HG03064 (cell line): ENCODE measurements at regions not wholly inside any gene's neighbourhood (a gene's known extent, or its start where the extent isn't known, plus 50 kb on each side); places are given as distances from the start of the nearest gene placed in this dataset.
"Not testable (repeated sequence)": the region's sequence is repeated elsewhere in the genome, so short reads cannot be mapped to it uniquely, and the experiment has no call there.

Experiments
- ATAC-seq: cut with Tn5 transposase; IDR thresholded peaks from one replicate; pipeline ENCODE4 v1.9.1; 2021; ENCODE audit warnings: low read depth; ENCODE audit not compliant: unreplicated experiment

DNA sequence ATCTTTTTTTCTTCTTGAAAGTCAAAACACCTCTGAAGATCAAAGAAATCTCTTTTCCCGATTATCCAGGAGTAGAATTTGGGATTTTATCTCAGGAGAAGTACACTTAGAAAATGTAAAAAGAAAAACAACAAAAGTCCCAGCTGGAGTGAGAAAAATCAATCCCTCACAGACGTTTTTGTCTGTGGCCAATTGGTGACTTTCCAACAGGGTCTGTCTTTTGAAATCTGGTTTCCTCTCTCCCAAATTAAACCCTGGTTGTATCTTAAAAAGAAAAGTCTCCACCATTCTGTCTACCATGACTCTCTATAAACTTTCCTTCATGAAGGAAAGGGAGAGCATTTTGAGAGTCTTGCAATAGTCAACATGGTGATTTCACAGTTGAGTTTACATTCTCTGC, 88.1 kb downstream of the DACT1 start:
- ATAC-seq = no peak

DNA sequence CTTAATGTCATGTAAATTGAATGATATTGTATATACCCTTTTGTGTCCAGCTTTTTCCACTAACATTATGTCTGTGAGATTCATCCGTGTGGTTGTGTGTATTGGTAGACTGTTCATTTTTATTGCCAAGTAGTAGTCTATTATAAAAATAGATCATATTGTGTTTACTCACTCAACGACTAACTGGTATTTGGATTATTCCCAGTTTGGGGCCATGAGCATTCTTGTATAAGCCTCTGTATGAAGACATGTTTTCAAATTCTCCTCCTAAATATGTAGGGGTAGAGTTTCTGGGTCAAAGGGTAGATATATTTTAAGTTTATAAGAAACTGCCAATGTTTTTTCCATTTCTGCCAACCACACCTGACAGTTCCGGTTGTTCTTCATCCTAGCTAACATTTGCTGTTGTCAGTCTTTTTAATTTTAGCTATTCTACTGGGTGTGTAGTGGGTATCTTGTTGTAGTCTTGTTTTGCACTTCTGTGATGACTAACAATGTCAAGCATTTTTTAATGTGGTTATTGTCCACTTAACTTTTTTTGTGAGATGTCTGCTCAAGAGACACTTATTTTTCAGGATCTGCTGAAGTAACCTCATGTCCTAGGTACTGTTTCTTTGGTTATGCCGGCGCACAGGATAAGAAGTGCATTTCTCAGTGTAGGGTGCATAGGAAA, 93.2 kb downstream of the DACT1 start:
- no peak for ATAC-seq

GRCh38 chr14:58731465-58732293, 93.9 kb downstream of the DACT1 start:
- no peak for ATAC-seq

GRCh38 chr14:58732387-58732786, 94.6 kb downstream of the DACT1 start:
- ATAC-seq = no peak

DNA sequence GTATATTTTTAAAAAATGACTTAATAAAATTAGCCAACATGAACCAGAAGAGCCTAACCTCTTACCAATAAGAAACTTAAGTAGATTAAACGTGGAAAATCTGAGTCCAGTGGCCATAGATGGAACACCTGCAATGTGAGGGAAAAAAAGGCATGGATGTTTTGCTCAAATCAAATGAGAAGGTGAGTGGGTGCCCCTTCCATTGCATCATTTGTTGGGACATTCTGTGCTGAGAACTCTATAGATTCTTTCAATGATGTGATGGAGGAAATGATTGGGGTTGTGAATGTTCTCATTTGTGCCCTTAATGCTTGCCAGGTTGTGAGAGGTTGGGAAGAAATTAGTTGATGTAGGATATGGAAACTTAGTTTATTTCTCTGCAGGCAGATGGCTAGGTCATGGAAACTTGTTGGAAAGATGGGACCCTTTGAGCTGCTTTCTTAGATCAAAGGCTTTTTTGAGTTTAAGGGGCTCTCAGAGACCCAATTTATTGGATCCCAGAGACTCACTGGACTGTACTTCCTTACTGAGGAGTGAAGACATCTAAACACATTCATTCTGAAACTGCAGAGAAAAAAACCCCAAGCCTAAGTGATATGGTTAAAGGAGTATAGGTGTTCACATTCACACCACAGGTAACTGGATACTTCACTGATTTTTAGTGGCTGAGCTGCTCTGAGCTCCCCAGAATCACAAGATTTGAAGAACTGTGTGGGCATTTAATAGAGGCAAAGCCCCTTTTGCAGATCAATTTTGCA, 95.9 kb downstream of the DACT1 start:
- no peak for ATAC-seq

DNA sequence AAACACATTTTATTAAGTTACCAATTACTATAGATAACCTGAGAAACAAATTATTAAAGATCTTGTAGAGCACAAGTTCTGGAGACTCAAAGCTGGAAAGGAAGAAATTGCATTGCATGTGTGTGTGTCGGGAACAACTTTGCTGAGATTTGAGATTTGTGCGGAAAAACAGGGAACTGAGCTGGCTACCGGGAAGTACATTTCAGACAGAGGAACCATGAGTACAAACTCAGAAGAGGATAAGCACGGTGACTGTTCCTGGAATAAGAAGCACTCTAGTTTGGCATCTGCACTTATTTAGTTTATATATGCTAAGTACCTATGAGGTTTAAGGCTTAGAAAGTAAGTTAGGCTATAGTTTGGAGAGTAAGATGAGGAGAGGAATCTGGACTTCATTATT, 97.8 kb downstream of the DACT1 start:
- ATAC-seq = no peak

DNA sequence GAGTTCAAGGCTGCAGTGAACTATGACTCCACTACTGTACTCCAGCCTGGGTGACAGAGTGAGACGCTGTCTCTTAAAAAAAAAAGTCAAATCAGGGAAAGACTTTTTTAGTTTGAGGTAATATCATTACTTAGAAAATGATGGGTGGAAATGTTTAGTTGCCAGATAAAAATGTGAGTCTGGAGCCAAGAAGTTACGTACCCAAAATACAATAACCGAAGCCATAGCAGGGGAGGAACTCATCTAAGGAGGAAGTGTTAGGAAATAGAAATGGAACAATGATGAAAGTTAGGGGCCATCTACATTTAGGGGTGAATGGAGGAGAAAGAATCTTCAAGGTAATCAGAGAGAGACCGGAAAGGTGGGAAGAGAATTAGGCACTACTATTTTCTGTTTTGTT, 98.8 kb downstream of the DACT1 start:
- no peak for ATAC-seq

DNA sequence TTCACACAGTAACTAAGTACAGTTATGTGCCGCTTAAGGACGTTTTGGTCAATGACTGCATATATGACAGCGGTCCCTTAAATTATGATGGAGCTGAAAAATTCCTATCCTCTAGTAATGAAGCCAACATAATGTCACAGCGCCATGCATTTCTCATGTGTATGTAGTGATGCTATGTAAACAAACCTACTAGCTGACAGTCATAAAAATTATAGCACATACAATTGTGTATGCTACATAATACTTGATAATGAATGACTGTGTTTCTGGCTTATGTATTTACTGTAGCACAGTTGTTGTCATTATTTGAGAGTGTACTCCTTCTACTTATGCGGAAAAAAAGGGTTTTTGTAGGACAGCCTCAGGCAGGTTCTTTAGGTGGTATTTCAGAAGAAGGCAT, 99.7 kb downstream of the DACT1 start:
- no peak for ATAC-seq

DNA sequence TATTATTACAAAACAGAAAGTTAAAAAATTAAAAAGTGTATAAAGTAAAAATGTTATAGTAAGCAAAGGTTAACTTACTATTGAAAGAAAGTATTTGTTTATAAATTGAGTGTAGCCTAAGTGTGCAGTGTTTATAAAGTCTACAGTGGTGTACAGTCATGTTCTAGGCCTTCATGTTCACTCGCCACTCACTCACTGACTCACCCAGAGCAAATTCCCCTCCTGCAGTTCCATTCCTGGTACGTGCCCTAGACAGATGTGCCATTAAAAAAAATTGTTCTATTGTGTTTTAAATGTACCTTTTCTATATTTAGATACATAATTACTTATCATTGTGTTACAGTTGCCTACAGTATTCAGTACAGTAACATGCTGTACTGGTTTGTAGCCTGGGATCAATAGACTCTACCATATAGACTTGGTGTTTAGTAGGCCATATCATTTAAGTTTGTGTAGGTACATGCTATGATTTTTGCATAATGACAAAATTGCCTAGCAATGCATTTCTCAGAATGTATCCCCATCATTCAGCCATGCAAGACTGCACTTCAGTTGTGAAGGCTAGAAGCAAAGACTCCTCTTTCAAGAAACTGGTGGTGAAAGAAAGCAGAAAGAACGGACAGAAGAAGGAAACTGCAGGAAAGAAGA, 100.6 kb downstream of the DACT1 start:
- ATAC-seq = no peak

GRCh38 chr14:58738876-58739275, 101.1 kb downstream of the DACT1 start:
- no peak for ATAC-seq

GRCh38 chr14:58739674-58740073, 101.9 kb downstream of the DACT1 start:
- peak; percentile 77 for ATAC-seq

DNA sequence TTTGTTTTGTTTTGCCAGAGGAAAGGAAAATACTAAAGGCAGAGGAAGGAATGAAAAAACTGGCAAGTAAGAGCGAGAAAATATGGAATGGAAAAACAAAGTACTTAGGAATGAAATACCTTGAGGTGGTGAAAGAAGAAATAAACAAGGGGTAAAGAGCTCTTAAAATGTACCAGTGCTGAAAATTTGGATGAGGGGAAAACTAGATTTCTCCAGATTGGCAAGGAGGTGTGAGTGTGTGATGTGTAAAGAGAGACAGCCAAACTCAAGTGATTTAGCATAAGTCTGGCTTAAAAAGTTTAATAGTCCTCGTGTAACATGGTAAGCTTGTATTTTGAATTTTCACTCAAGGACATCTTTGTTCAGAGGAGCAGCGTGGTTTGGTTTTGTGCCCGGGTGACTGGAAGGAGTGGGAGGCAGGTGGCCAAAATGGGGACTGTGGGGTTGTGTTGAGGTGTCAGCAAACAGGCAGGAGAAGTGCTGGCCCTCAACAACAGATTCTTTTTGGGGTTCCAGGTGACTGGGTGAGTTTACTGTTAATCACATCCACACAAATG, 102.7 kb downstream of the DACT1 start:
- no peak for ATAC-seq

GRCh38 chr14:58744801-58745394, 107.1 kb downstream of the DACT1 start:
- ATAC-seq = no peak

- ATAC-seq = no peak
Measured at GRCh38 chr14:58746261-58746660, 108.5 kb downstream of the DACT1 start.

DNA sequence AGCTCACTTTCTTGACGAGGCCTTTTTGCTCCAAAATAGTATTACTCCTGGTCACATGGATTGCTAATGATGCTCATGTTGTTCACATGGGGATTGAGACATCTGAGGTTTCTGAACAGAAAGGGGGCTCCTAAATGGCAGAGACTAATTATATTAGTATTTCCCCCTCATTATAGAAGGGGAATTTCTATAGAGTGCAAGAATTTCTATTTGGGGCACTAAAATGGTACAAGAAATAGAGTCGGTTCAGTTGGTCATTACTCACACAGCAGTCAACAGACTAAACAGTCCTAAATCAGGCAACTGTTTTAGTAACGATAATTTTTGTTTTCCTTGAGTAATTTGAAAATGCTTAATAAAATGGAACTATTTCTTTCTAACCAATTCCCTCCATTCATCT, 108.9 kb downstream of the DACT1 start:
- ATAC-seq = no peak

DNA sequence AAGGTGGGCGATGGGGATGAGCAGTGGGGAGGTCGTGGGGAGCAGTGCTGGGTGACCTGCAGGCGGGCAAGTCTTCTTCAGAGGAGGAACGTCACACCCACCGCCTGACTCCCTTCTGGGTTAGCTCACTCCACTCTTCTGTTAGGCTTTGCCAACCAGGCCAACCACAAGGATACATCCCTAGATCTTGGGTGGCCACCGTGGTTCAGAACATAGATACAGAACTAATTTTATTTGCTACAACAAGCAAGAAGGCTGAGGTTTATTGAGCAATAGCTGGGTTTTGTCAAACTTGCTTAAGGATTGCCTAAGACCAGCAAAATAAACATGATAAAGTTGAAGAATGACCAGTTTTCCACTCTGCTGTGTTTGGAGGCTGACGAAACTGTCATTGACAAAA, 109.4 kb downstream of the DACT1 start:
- ATAC-seq = no peak

- ATAC-seq = not testable (repeated sequence)
Measured at GRCh38 chr14:58748251-58748650, 110.5 kb downstream of the DACT1 start.

GRCh38 chr14:58749066-58749669, 111.4 kb downstream of the DACT1 start:
- peak; percentile 88 for ATAC-seq

DNA sequence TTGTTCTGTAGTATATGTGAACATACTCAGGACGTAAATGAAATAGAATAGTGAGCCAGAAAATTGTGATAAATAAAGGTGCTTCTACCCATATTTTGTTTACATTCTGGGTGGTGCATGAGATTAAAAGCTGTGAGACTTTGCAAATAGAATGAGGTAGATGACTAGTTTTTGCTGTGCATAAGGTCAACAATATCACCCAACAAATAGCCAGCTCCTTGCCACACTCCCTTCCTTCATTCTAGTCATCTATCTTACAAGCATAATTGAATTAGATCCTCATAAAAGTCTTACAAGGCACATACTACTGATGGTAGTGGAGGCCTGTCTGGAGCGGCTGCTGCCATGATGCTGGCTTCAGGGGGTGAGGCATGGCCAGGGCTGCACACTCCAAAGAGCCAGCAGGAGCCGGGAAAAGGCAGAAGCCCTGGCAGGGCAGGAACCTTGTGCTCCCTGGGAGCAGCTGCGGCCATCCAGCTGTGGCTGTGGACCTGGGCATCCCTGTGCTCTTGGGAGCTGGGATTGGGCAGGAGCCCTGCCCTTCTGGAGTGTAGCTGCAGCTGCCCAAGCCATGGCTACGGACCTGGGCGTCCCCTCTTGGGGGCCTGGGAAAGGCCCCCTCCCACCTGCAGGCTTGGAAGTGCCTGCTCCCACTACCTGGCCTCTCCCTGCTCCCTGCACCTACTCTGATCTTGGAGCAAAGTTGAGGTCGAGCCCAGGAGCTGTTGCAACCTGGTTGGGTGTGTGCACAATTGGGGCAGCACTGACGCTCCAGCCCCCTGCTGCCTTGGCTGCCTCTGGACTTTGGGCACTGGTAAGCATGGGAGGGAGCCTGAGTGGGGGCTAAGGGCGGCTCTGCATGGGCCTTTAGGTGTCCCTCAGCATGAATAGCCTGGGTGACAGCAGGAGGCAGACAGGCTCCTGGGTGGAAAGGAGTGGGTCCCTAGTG, 112.8 kb downstream of the DACT1 start:
- ATAC-seq = no peak
